ENCODE measurements at regions not wholly inside any gene's neighbourhood (a gene's known extent, or its start where the extent isn't known, plus 50 kb on each side); places are given as distances from the start of the nearest gene placed in this dataset.

DNA sequence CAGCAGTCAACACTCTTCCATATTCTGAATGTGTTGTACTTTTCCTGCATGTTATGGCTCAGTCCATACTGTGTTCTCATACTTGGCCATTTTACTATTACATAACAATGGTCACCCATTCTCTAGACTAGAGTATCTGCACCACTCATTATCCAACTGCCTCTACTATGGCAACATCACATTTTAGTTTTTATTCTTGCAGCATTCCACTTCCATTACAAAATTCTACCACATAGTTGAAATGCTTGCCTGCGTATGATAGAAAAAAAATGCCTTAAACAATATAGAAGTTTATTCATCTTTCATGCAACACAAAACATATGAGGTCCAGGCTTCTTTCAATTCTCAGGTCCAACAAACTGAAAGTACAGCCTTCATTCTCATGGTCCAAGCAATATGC is 128.0 kb downstream of the TENT5A start:
- TF ChIP-seq EZH2 (IDR thresholded peaks at IDR 0.05; ENCODE audit: insufficient read depth, poor library complexity, severe bottlenecking) (no peak), EZH2phosphoT487 (IDR thresholded peaks at IDR 0.05; ENCODE audit: insufficient read depth, low read depth) (no peak)

All from GM23248 (cell line).